ENCODE measurements at regions not wholly inside any gene's neighbourhood (a gene's known extent, or its start where the extent isn't known, plus 50 kb on each side); places are given as distances from the start of the nearest gene placed in this dataset.
"Not testable (repeated sequence)": the region's sequence is repeated elsewhere in the genome, so short reads cannot be mapped to it uniquely, and the experiment has no call there.

DNA sequence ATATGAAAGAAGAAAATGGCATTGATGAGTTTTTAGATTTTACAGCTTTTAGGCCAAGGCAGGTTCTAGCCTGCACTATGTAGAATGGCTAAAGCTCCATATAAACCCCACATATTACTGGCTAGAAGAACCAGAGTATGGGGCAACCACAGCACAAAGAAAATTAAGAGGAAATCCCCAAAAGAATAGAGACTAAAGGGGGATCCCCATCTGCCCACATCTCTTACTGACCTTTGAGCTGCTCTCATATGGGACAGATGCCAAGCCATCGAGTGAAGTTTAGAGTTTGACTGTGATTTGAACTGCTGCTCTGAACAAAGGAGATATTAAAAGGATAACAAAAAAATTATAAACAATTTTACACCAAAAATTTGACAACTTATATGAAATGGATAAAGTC is 102.2 kb upstream of the HAO2 start:
- H3K4me3 Mint-ChIP-seq: no peak overlapping the region
- H3K27me3 Mint-ChIP-seq (ENCODE audit: low read depth): peaks cover 8% of the 10 kb centered on the region
- H3K36me3 Mint-ChIP-seq (ENCODE audit: insufficient read depth in 2 of 2): no peaks in the 10 kb centered on the region
- DNase-seq: no peak
- H3K4me1 Mint-ChIP-seq (ENCODE audit: low read depth): peaks cover 7% of the 10 kb centered on the region
- ATAC-seq (replicated peaks in 1 of 2): peak; percentile 45 to 58
- H3K9me3 Mint-ChIP-seq: no peaks in the 10 kb centered on the region
- no peak overlapping the region for H3K27ac Mint-ChIP-seq

DNA sequence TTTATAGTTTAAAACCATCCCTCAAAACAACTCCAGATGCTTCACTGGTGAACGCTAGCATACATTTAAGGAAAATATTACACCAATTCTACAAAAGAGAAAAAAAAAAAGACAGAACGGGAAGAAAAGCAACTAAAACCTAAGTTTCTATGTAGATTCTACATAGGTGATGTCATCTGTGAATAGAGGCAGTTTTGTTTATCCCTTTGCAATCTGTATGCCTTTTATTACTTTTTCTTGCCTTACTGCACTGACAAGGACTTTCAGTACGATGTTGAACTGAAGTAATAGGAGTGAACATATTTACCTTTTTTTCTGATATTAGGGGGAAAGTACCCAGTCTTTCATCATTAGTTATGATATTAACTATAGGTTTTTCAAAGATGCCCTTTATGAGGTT is 101.7 kb upstream of the HAO2 start:
- no peak for ATAC-seq (replicated peaks in 1 of 2)
- H3K27me3 Mint-ChIP-seq (ENCODE audit: low read depth): peaks cover 8% of the 10 kb centered on the region
- no peaks in the 10 kb centered on the region for H3K36me3 Mint-ChIP-seq (ENCODE audit: insufficient read depth in 2 of 2)
- peaks cover 7% of the 10 kb centered on the region for H3K4me1 Mint-ChIP-seq (ENCODE audit: low read depth)
- H3K9me3 Mint-ChIP-seq: no peaks in the 10 kb centered on the region
- DNase-seq: no peak
- H3K27ac Mint-ChIP-seq: no peak overlapping the region
- no peak overlapping the region for H3K4me3 Mint-ChIP-seq

- H3K4me1 Mint-ChIP-seq (ENCODE audit: low read depth); ATAC-seq (replicated peaks in 1 of 2); H3K9me3 Mint-ChIP-seq; H3K36me3 Mint-ChIP-seq (ENCODE audit: insufficient read depth in 2 of 2); H3K27ac Mint-ChIP-seq; H3K4me3 Mint-ChIP-seq; H3K27me3 Mint-ChIP-seq (ENCODE audit: low read depth); DNase-seq: not testable (repeated sequence)
Observed at GRCh38 chr1:119267288-119267687, 101.3 kb upstream of the HAO2 start.

GRCh38 chr1:119268879-119269278 is 99.7 kb upstream of the HAO2 start:
- no peak for DNase-seq
- no peak overlapping the region for H3K27ac Mint-ChIP-seq

DNA sequence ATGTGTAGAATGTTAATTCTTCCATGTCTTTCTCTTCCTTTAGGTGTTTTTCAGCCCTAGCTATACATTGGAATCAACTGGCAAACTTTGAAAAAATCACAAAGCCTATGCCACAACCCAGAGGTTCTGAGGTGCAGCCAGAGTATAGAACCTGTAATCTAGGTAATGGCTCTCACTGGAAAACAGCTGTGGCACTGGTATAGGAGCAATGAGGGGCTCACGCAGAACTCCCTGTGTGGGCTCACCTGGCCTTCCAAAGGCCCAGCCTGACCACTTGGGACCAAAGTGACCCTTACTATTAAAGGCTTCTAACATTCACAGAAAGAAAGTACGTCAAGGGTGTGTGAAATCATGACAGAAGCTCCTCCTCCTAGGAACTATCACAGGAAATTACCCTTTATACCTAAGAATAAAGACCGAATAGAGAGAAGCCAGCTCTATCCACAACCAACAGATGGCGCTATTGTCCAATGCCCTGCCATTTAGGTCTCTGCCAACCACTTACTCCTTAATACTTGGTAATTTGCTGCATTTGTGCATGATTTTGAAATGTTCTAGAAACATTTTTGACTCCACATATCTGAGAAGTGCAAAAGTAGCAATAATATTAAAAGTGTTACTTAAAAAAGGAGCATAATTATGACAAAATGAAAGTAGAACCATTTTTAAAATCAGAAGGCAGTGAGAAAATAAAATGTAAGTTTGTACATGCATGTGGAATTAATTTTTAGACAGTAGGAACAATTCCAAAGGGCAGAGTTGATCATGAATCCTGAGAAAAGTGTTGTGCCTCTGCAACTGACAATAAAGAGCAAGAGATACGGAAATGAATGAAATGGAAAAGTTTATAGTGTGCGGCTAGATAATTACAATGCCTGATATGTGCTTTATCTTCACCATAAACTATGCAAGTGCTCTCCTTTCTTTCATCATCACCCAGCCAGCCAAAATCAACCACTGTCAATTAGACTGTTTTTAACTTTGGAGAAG is 93.1 kb upstream of the HAO2 start:
- H3K27ac Mint-ChIP-seq: no peak overlapping the region
- peak; percentile 39 to 50 for DNase-seq
- H3K9me3 Mint-ChIP-seq: no peaks in the 10 kb centered on the region
- no peaks in the 10 kb centered on the region for H3K36me3 Mint-ChIP-seq (ENCODE audit: insufficient read depth in 2 of 2)
- H3K4me1 Mint-ChIP-seq (ENCODE audit: low read depth): no peaks in the 10 kb centered on the region
- ATAC-seq (replicated peaks in 1 of 2): peak; percentile 52 to 58
- H3K4me3 Mint-ChIP-seq: no peak overlapping the region
- no peaks in the 10 kb centered on the region for H3K27me3 Mint-ChIP-seq (ENCODE audit: low read depth)

More at GRCh38 chr1:119268879-119269278, 99.7 kb upstream of the HAO2 start:
- no peaks in the 10 kb centered on the region for H3K9me3 Mint-ChIP-seq
- ATAC-seq (replicated peaks in 1 of 2): no peak
- H3K4me1 Mint-ChIP-seq (ENCODE audit: low read depth): peaks cover 7% of the 10 kb centered on the region
- no peak overlapping the region for H3K4me3 Mint-ChIP-seq
- peaks cover 8% of the 10 kb centered on the region for H3K27me3 Mint-ChIP-seq (ENCODE audit: low read depth)
- H3K36me3 Mint-ChIP-seq (ENCODE audit: insufficient read depth in 2 of 2): no peaks in the 10 kb centered on the region

GRCh38 chr1:119276558-119276957 is 92.0 kb upstream of the HAO2 start:
- no peak overlapping the region for H3K4me3 Mint-ChIP-seq
- H3K9me3 Mint-ChIP-seq: no peaks in the 10 kb centered on the region
- H3K27me3 Mint-ChIP-seq (ENCODE audit: low read depth): no peaks in the 10 kb centered on the region
- no peaks in the 10 kb centered on the region for H3K36me3 Mint-ChIP-seq (ENCODE audit: insufficient read depth in 2 of 2)
- H3K4me1 Mint-ChIP-seq (ENCODE audit: low read depth): no peaks in the 10 kb centered on the region
- H3K27ac Mint-ChIP-seq: no peak overlapping the region
- ATAC-seq (replicated peaks in 1 of 2): no peak
- DNase-seq: no peak

DNA sequence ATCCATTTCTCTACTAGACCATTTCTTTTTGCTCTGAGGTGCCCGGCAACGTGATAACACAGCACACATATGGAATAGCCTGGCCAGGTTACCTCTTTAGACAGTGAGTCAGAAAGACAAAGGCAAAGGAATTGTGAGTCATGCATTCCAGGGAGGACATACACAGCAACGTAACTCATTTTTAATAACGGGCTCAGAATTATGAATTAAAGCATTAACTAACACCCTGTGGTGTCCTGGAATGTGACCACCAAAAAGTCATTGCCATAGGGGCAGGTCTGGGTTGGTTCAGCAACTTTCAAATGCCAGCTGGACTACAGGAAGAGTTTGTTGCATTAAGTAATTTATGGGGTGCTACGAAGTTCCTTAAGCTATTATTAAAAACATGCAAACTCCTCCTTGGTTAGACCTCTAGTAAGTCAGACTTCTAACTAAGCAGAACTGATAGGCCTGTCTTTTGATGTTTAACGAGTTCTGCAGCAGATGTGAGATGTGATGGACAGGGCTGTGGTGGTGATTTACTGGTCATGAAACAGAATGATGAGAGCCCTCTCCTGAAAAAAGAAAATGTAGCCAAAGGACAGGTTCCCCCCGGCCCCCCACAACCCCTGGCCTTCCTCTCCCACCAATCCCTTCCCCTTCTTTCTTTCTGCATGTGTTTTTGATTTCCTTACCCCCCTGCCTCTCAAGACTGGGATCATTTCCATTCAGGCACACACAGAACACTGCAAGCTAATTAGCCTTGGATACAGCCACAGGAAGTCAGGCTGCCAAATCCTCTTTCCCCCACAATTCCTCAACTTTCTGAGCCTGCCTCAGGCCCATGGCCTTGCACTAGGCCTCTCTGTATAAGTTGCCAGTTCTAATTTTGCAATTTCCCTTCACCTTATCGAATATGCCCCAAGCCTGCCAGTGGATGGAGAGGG is 88.9 kb upstream of the HAO2 start:
- no peak for DNase-seq
- Mint-ChIP-seq H3K36me3 (ENCODE audit: insufficient read depth in 2 of 2) (no peaks in the 10 kb centered on the region), H3K27me3 (ENCODE audit: low read depth) (no peaks in the 10 kb centered on the region), H3K4me3 (no peak overlapping the region), H3K9me3 (no peaks in the 10 kb centered on the region), H3K27ac (no peak overlapping the region), H3K4me1 (ENCODE audit: low read depth) (no peaks in the 10 kb centered on the region)
- no peak for ATAC-seq (replicated peaks in 1 of 2)

GRCh38 chr1:119285482-119285881 is 83.1 kb upstream of the HAO2 start:
- Mint-ChIP-seq H3K4me1 (ENCODE audit: low read depth) (no peaks in the 10 kb centered on the region), H3K9me3 (no peaks in the 10 kb centered on the region), H3K27ac (no peak overlapping the region), H3K36me3 (ENCODE audit: insufficient read depth in 2 of 2) (no peaks in the 10 kb centered on the region), H3K27me3 (ENCODE audit: low read depth) (peaks cover 19% of the 10 kb centered on the region), H3K4me3 (no peak overlapping the region)
- no peak for ATAC-seq (replicated peaks in 1 of 2)
- DNase-seq: no peak

DNA sequence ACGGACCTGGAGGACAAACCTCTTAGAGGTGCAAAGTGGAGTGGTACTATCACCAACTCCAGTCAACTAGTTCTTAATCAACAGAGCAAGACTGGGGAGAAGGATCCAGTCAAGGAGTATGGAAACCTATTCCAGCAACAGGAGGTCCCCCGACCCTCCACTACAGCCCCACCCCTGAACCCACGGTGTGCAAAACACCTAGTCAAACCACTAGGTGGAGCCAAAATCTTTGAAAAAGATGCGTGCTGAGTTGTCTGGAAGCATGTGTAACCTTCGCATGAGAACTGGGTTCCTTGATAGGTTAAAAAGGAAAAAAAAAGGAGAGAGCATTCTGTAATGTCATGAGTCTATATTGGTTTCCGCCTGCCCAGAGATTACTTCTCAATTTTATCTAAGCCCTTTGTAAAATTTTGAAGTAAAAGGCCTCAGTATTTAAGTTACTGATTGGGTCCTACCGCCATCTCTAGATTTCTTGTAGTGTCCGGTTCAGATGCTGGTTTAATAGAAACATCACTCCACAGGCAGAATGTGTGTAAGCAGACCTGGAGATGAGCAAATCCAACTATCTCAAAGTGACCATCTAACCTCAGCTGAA is 81.9 kb upstream of the HAO2 start:
- Mint-ChIP-seq H3K4me3 (no peak overlapping the region), H3K27me3 (ENCODE audit: low read depth) (peaks cover 19% of the 10 kb centered on the region), H3K27ac (no peak overlapping the region), H3K4me1 (ENCODE audit: low read depth) (no peaks in the 10 kb centered on the region), H3K36me3 (ENCODE audit: insufficient read depth in 2 of 2) (no peaks in the 10 kb centered on the region), H3K9me3 (no peaks in the 10 kb centered on the region)
- peak; percentile 27 to 37 for DNase-seq
- ATAC-seq (replicated peaks in 1 of 2): peak; percentile 69 to 70

DNA sequence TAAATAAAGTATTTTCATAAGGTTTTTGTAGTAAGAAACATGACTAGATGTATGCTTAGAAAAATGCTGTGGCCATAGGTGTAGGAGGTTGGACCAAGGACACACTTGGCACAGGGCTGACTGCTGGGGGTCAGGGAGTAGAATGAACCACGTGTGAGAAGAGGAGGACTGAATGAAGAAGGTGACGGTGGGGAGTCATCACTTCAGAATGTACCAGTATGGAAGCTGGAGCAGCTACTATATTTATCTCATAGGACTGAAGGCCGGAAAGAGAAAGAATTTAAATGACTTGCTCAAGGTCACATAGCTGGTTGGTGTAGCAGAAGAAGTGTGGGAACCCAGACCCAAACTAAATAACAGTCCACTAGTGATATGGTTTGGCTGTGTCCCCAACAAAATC is 79.8 kb upstream of the HAO2 start:
- Mint-ChIP-seq H3K9me3 (no peaks in the 10 kb centered on the region), H3K36me3 (ENCODE audit: insufficient read depth in 2 of 2) (no peaks in the 10 kb centered on the region), H3K4me1 (ENCODE audit: low read depth) (no peaks in the 10 kb centered on the region), H3K27me3 (ENCODE audit: low read depth) (peaks cover 22% of the 10 kb centered on the region), H3K4me3 (no peak overlapping the region), H3K27ac (no peak overlapping the region)
- no peak for DNase-seq
- ATAC-seq (replicated peaks in 1 of 2): no peak

GRCh38 chr1:119290297-119290696 is 78.3 kb upstream of the HAO2 start:
- ATAC-seq (replicated peaks in 1 of 2) (no peak), DNase-seq (no peak)
- Mint-ChIP-seq H3K27ac (no peak overlapping the region), H3K9me3 (no peaks in the 10 kb centered on the region), H3K36me3 (ENCODE audit: insufficient read depth in 2 of 2) (no peaks in the 10 kb centered on the region), H3K4me1 (ENCODE audit: low read depth) (no peaks in the 10 kb centered on the region), H3K4me3 (no peak overlapping the region), H3K27me3 (ENCODE audit: low read depth) (peaks cover 28% of the 10 kb centered on the region)

DNA sequence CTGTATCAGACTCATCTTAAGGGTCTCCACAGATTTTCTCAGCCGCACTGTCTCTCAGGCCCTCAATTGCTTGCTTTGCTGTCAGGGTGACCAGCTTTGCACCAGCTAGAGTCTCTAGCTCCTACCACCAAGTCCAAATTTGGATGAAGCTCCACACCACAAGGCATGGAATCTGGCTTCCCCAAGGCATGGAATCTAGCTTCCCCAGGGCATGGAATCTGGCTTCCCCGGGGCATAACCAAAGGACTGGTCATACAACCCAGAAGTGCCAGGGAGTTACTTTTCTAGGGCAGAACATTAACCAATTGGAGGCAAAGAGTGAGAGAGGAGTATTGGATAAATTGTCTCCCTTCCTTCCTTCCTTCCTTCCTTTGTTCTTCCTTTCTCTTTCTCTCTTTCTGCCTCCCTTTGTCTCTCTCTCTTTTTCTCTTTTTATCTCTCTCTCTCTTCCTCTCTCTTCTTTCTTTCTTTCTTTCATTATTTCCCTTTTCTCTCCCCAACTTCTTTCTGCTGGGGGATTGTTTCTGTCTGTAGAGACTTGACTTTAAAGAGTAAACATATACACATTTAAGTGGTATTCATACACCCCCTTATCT is 76.9 kb upstream of the HAO2 start:
- ATAC-seq (replicated peaks in 1 of 2): no peak
- H3K4me3 Mint-ChIP-seq: no peak overlapping the region
- H3K36me3 Mint-ChIP-seq (ENCODE audit: insufficient read depth in 2 of 2): no peaks in the 10 kb centered on the region
- H3K27ac Mint-ChIP-seq: peak overlapping the region; percentile 8
- no peaks in the 10 kb centered on the region for H3K9me3 Mint-ChIP-seq
- H3K27me3 Mint-ChIP-seq (ENCODE audit: low read depth): peaks cover 29% of the 10 kb centered on the region
- DNase-seq: no peak
- H3K4me1 Mint-ChIP-seq (ENCODE audit: low read depth): no peaks in the 10 kb centered on the region
